GM23338 (cell line): ENCODE measurements at regions not wholly inside any gene's neighbourhood (a gene's known extent, or its start where the extent isn't known, plus 50 kb on each side); places are given as distances from the start of the nearest gene placed in this dataset.

Experiments
- ATAC-seq: fragments of 200-7000 bp; cut with Tn5 transposase; 3 replicates; pipeline ENCODE4 v1.9.1; 2020
- DNase-seq: peaks from one replicate; pipeline ENCODE4 v3.0.0-alpha.2; 2015; ENCODE audit warnings: low spot score
- H2AFZ ChIP-seq: fragments of 200-600 bp; sonication (generic); 2 replicates; pipeline ENCODE4 v1.8.0; 2016; ENCODE audit warnings: antibody characterized with exemption, mild to moderate bottlenecking, moderate library complexity
- H3F3A ChIP-seq: fragments of 200-600 bp; sonication (generic); replicated peaks from 2 replicates; pipeline ENCODE4 v1.8.0; 2017; ENCODE audit warnings: antibody characterized with exemption, mixed run types, low read depth
- H3K27ac ChIP-seq: fragments of 200-600 bp; sonication (generic); 2 replicates; pipeline ENCODE4 v1.6.1; 2016; ENCODE audit warnings: low read depth
- H3K27me3 ChIP-seq: fragments of 200-600 bp; sonication (generic); 2 replicates; pipeline ENCODE4 v1.8.0; 2016; ENCODE audit warnings: mild to moderate bottlenecking, mixed run types, moderate library complexity; ENCODE audit not compliant: insufficient read depth
- H3K36me3 ChIP-seq: fragments of 200-600 bp; sonication (generic); 2 replicates; pipeline ENCODE4 v1.8.0; 2016; ENCODE audit warnings: mild to moderate bottlenecking; ENCODE audit not compliant: insufficient read depth
- H3K4me1 ChIP-seq: fragments of 200-600 bp; sonication (generic); 2 replicates; pipeline ENCODE4 v1.8.0; 2016; ENCODE audit warnings: mild to moderate bottlenecking, moderate library complexity; ENCODE audit not compliant: insufficient read depth
- H3K4me2 ChIP-seq: fragments of 200-600 bp; sonication (generic); 2 replicates; pipeline ENCODE4 v1.7.1; 2017; ENCODE audit warnings: mixed run types
- H3K4me3 ChIP-seq: fragments of 200-600 bp; sonication (generic); 2 replicates; pipeline ENCODE4 v1.6.1; 2016; ENCODE audit warnings: mixed run types
- H3K79me2 ChIP-seq: fragments of 200-600 bp; sonication (generic); replicated peaks from 2 replicates; pipeline ENCODE4 v1.8.0; 2017; ENCODE audit warnings: mild to moderate bottlenecking; ENCODE audit not compliant: insufficient read depth
- H3K9me2 ChIP-seq: fragments of 200-600 bp; sonication (generic); 2 replicates; pipeline ENCODE4 v1.8.0; 2017; ENCODE audit not compliant: insufficient read depth
- H4K20me1 ChIP-seq: fragments of 200-600 bp; sonication (generic); replicated peaks from 2 replicates; pipeline ENCODE4 v1.8.0; 2017; ENCODE audit warnings: mild to moderate bottlenecking; ENCODE audit not compliant: insufficient read depth
- H3K27ac Mint-ChIP-seq: 2 replicates; pipeline ENCODE4 v1.8.0; 2020; ENCODE audit warnings: inconsistent platforms, mild to moderate bottlenecking, moderate library complexity, mixed read lengths
- H3K27me3 Mint-ChIP-seq: 3 replicates; pipeline ENCODE4 v1.8.0; 2022; ENCODE audit warnings: low read depth, mild to moderate bottlenecking, moderate library complexity, mixed read lengths, inconsistent platforms; ENCODE audit not compliant: insufficient read depth, poor library complexity
- H3K36me3 Mint-ChIP-seq: 3 replicates; pipeline ENCODE4 v1.8.0; 2021; ENCODE audit warnings: low read depth, mild to moderate bottlenecking, inconsistent platforms, moderate library complexity, mixed read lengths
- H3K4me1 Mint-ChIP-seq: 3 replicates; pipeline ENCODE4 v1.8.0; 2020; ENCODE audit warnings: mild to moderate bottlenecking, inconsistent platforms, mixed read lengths
- H3K4me3 Mint-ChIP-seq: 3 replicates; pipeline ENCODE4 v1.8.0; 2021; ENCODE audit warnings: moderate library complexity, mild to moderate bottlenecking, inconsistent platforms, mixed read lengths
- H3K9me3 Mint-ChIP-seq: 3 replicates; pipeline ENCODE4 v1.8.0; 2020; ENCODE audit warnings: moderate library complexity, mild to moderate bottlenecking, inconsistent platforms, mixed read lengths
- CREB1 ChIP-seq: fragments of 250-450 bp; sonication (Bioruptor Pico); IDR thresholded peaks from 2 replicates; pipeline ENCODE4 v1.5.0; 2020; ENCODE audit warnings: low read depth, mild to moderate bottlenecking, moderate library complexity
- CTCF ChIP-seq, 2 experiments: fragments of 200-600 bp in 1 of 2; sonication (generic) in 1 of 2; conservative IDR thresholded peaks; 2 replicates each; pipeline versions ENCODE4 v1.5.1 to v1.6.1; 2016 to 2017; ENCODE audit warnings: antibody characterized with exemption in 2 of 2, low read depth in 2 of 2, mild to moderate bottlenecking in 2 of 2, moderate library complexity in 1 of 2
- ETS1 ChIP-seq: IDR thresholded peaks from 2 replicates; pipeline ENCODE4 v1.6.1; 2016; ENCODE audit warnings: antibody characterized with exemption
- EZH2 ChIP-seq: fragments of 200-600 bp; sonication (generic); IDR thresholded peaks from one replicate; pipeline ENCODE4 v1.8.0; 2017; ENCODE audit warnings: antibody characterized with exemption, mild to moderate bottlenecking, low read depth; ENCODE audit not compliant: unreplicated experiment
- EZH2phosphoT487 ChIP-seq: fragments of 200-600 bp; sonication (generic); IDR thresholded peaks from one replicate; pipeline ENCODE4 v1.8.1; 2018; ENCODE audit warnings: antibody characterized with exemption; ENCODE audit not compliant: unreplicated experiment
- JUNB ChIP-seq: IDR thresholded peaks from one replicate; pipeline ENCODE4 v1.6.1; 2016; ENCODE audit warnings: antibody characterized with exemption; ENCODE audit not compliant: unreplicated experiment
- NANOG ChIP-seq: IDR thresholded peaks from 2 replicates; pipeline ENCODE4 v1.6.1; 2016; ENCODE audit warnings: antibody characterized with exemption, borderline replicate concordance
- REST ChIP-seq: IDR thresholded peaks from one replicate; pipeline ENCODE4 v1.6.1; 2018; ENCODE audit warnings: antibody characterized with exemption; ENCODE audit not compliant: unreplicated experiment
- STAT1 ChIP-seq: IDR thresholded peaks from one replicate; pipeline ENCODE4 v1.6.1; 2016; ENCODE audit warnings: antibody characterized with exemption; ENCODE audit not compliant: unreplicated experiment
- ZNF331 ChIP-seq: fragments of 250-450 bp; sonication (Bioruptor Pico); IDR thresholded peaks from 2 replicates; pipeline ENCODE4 v1.5.0; 2020; ENCODE audit warnings: low read depth, mild to moderate bottlenecking, moderate library complexity

GRCh38 chr16:86051368-86052114, 152.6 kb downstream of the IRF8 start:
- Histone ChIP-seq H3K27ac (no peak overlapping the region), H3K27me3 (no peaks in the 10 kb centered on the region)
- H3K4me1 Mint-ChIP-seq = peaks cover 10% of the 10 kb centered on the region

GRCh38 chr16:86052115-86052670, 153.2 kb downstream of the IRF8 start:
- H3K4me1 ChIP-seq = no peaks in the 10 kb centered on the region
- ATAC-seq (peak; percentile 21; the same call in 2 of the 3 replicates), DNase-seq (no peak)
- Mint-ChIP-seq H3K4me3 (no peak overlapping the region), H3K9me3 (no peaks in the 10 kb centered on the region), H3K36me3 (no peaks in the 10 kb centered on the region), H3K27me3 (peaks cover 10% of the 10 kb centered on the region), H3K4me1 (peaks cover 7% of the 10 kb centered on the region), H3K27ac (no peak overlapping the region)
- no peaks in the 10 kb centered on the region for H3K36me3 ChIP-seq
- H3K27ac ChIP-seq = no peak overlapping the region
- H3F3A ChIP-seq = no peaks in the 10 kb centered on the region
- H3K4me2 ChIP-seq = no peak overlapping the region
- no peaks in the 10 kb centered on the region for H3K79me2 ChIP-seq
- H2AFZ ChIP-seq = no peak overlapping the region
- H3K9me2 ChIP-seq = no peaks in the 10 kb centered on the region
- no peaks in the 10 kb centered on the region for H4K20me1 ChIP-seq
- H3K4me3 ChIP-seq = no peak overlapping the region
- H3K27me3 ChIP-seq = no peaks in the 10 kb centered on the region
- TF ChIP-seq CTCF (conservative IDR thresholded peaks at IDR 0.05; ENCODE audit: low read depth in 2 of 2) (no peak), STAT1 (no peak), NANOG (no peak), EZH2phosphoT487 (no peak), ETS1 (no peak), REST (no peak), ZNF331 (CRISPR knock-in tag) (no peak), JUNB (no peak), CREB1 (no peak), EZH2 (no peak)

More at GRCh38 chr16:86051368-86052114, 152.6 kb downstream of the IRF8 start:
- H2AFZ ChIP-seq = no peak overlapping the region
- no peaks in the 10 kb centered on the region for H3K9me2 ChIP-seq
- no peaks in the 10 kb centered on the region for H4K20me1 ChIP-seq
- TF ChIP-seq NANOG = no peak
- peaks cover 10% of the 10 kb centered on the region for H3K27me3 Mint-ChIP-seq
- DNase-seq (no peak), ATAC-seq (no peak)
- H3K36me3 Mint-ChIP-seq = no peaks in the 10 kb centered on the region
- H3F3A ChIP-seq = no peaks in the 10 kb centered on the region
- no peaks in the 10 kb centered on the region for H3K36me3 ChIP-seq
- no peaks in the 10 kb centered on the region for H3K9me3 Mint-ChIP-seq
- H3K4me2 ChIP-seq = no peak overlapping the region
- no peak overlapping the region for H3K27ac Mint-ChIP-seq
- no peak overlapping the region for H3K4me3 ChIP-seq
- no peaks in the 10 kb centered on the region for H3K79me2 ChIP-seq
- no peaks in the 10 kb centered on the region for H3K4me1 ChIP-seq
- no peak overlapping the region for H3K4me3 Mint-ChIP-seq
